ENCODE measurements at regions not wholly inside any gene's neighbourhood (a gene's known extent, or its start where the extent isn't known, plus 50 kb on each side); places are given as distances from the start of the nearest gene placed in this dataset.

DNA sequence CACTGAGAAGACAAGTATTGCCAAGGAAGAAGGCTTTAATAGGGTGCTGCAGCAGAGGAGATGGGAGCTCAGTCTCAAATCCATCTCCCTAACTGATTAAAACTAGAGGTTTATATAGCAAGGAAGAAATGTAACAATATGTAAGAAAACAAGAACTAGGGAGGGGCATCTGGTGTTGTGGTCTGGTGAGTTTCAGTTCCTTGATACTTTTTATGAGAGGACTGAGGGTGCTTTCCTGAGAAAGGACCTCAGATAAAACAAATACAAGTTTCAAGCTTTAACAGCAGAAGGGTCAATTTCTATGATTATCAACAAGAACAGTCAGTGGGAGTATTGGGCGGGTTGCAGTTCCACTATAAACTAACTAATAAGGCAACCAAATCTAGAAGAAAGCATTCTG, 1967.5 kb downstream of the SUCLG1 start:
- TF ChIP-seq, protein P1, sequence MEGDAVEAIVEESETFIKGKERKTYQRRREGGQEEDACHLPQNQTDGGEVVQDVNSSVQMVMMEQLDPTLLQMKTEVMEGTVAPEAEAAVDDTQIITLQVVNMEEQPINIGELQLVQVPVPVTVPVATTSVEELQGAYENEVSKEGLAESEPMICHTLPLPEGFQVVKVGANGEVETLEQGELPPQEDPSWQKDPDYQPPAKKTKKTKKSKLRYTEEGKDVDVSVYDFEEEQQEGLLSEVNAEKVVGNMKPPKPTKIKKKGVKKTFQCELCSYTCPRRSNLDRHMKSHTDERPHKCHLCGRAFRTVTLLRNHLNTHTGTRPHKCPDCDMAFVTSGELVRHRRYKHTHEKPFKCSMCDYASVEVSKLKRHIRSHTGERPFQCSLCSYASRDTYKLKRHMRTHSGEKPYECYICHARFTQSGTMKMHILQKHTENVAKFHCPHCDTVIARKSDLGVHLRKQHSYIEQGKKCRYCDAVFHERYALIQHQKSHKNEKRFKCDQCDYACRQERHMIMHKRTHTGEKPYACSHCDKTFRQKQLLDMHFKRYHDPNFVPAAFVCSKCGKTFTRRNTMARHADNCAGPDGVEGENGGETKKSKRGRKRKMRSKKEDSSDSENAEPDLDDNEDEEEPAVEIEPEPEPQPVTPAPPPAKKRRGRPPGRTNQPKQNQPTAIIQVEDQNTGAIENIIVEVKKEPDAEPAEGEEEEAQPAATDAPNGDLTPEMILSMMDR (conservative IDR thresholded peaks at IDR 0.05 in 1 of 2, IDR thresholded peaks at IDR 0.05 in 1 of 2; ENCODE audit: low read depth in 1 of 2, low read length in 2 of 2), result no peak
- no peak for TF ChIP-seq EZH2 (IDR thresholded peaks at IDR 0.05; ENCODE audit: low read length, missing control alignments)
- DNase-seq (ENCODE audit: low read depth in 2 of 2), result no peak

DNA sequence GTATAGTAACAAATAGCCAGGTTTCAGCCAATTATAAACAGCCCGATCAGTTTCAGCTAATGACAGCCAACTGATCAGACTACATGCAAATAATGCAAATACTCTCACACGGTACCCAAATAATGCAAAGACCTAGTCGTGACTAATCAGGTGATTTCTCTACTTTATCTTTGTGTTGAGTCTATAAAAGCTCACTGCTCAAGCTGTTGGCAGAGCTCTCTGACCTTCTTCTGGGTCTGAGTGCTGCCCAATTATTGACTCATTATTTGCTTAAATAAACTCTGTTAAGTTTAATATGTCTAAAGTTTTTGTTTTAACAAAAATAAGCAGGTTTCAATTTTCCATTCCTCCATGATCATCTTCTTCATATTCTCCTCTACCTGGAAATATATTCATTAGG, 1971.7 kb downstream of the SUCLG1 start:
- no peaks in the 10 kb centered on the region for H3K4me1 ChIP-seq (ENCODE audit: control insufficient read depth, extremely low read depth, insufficient read depth, low read length)
- H4K20me1 ChIP-seq (ENCODE audit: control insufficient read depth, extremely low read depth, insufficient read depth, low read length), result no peaks in the 10 kb centered on the region
- no peak overlapping the region for H3K4me2 ChIP-seq (ENCODE audit: extremely low read depth, insufficient read depth, low read length)
- TF ChIP-seq, protein P1 (conservative IDR thresholded peaks at IDR 0.05 in 1 of 2, IDR thresholded peaks at IDR 0.05 in 1 of 2; ENCODE audit: low read depth in 1 of 2, low read length in 2 of 2), result no peak
- TF ChIP-seq EZH2 (IDR thresholded peaks at IDR 0.05; ENCODE audit: low read length, missing control alignments), result no peak
- no peak for DNase-seq (ENCODE audit: low read depth in 2 of 2)
- H3K36me3 ChIP-seq (ENCODE audit: control insufficient read depth, insufficient read depth, low read length), result no peaks in the 10 kb centered on the region
- no peak overlapping the region for H3K27ac ChIP-seq (ENCODE audit: insufficient read depth, low read length)
- no peaks in the 10 kb centered on the region for H3K9me3 ChIP-seq (ENCODE audit: control insufficient read depth, insufficient read depth, low read depth, low read length)
- no peaks in the 10 kb centered on the region for H3K27me3 ChIP-seq (ENCODE audit: control insufficient read depth, insufficient read depth, low read length)
- no peak overlapping the region for H2AFZ ChIP-seq (ENCODE audit: low read length)
- H3K9ac ChIP-seq (ENCODE audit: insufficient read depth, low read length), result no peak overlapping the region
- H3K4me3 ChIP-seq (replicated peaks in 1 of 4; ENCODE audit: control extremely low read depth in 1 of 4, insufficient read depth in 1 of 4, low read depth in 3 of 4, low read length in 4 of 4), result no peak overlapping the region
- H3K79me2 ChIP-seq (ENCODE audit: control insufficient read depth, insufficient read depth, low read length), result no peaks in the 10 kb centered on the region

More for the DNA sequence above, 1967.5 kb downstream of the SUCLG1 start:
- Histone ChIP-seq H3K27ac (ENCODE audit: insufficient read depth, low read length) (no peak overlapping the region), H3K27me3 (ENCODE audit: control insufficient read depth, insufficient read depth, low read length) (no peaks in the 10 kb centered on the region), H3K9me3 (ENCODE audit: control insufficient read depth, insufficient read depth, low read depth, low read length) (no peaks in the 10 kb centered on the region), H3K79me2 (ENCODE audit: control insufficient read depth, insufficient read depth, low read length) (no peaks in the 10 kb centered on the region), H2AFZ (ENCODE audit: low read length) (no peak overlapping the region), H3K9ac (ENCODE audit: insufficient read depth, low read length) (no peak overlapping the region), H4K20me1 (ENCODE audit: control insufficient read depth, extremely low read depth, insufficient read depth, low read length) (no peaks in the 10 kb centered on the region), H3K4me2 (ENCODE audit: extremely low read depth, insufficient read depth, low read length) (no peak overlapping the region), H3K4me3 (replicated peaks in 1 of 4; ENCODE audit: control extremely low read depth in 1 of 4, insufficient read depth in 1 of 4, low read depth in 3 of 4, low read length in 4 of 4) (no peak overlapping the region), H3K4me1 (ENCODE audit: control insufficient read depth, extremely low read depth, insufficient read depth, low read length) (no peaks in the 10 kb centered on the region), H3K36me3 (ENCODE audit: control insufficient read depth, insufficient read depth, low read length) (no peaks in the 10 kb centered on the region)

DNA sequence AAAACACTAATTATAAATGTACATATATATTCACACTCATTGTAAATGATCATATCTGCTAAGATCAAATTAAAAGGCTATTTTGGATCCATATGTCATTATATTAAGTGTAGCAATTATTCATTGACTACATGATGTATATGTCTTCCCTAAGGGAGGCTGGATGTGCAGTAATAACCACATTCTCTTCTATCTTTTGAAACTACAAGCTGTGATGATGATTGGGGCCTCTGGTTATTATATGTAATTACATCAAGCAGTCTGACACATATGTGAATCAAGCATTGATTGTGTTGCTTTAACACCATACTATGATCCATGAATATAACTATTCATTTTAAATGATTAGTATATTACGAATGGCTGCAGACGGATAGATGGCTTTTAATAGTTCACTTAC, 1973.4 kb downstream of the SUCLG1 start:
- H2AFZ ChIP-seq (ENCODE audit: low read length), result no peak overlapping the region
- H3K36me3 ChIP-seq (ENCODE audit: control insufficient read depth, insufficient read depth, low read length), result no peaks in the 10 kb centered on the region
- no peaks in the 10 kb centered on the region for H3K79me2 ChIP-seq (ENCODE audit: control insufficient read depth, insufficient read depth, low read length)
- H3K27me3 ChIP-seq (ENCODE audit: control insufficient read depth, insufficient read depth, low read length), result no peaks in the 10 kb centered on the region
- DNase-seq (ENCODE audit: low read depth in 2 of 2), result no peak
- no peak overlapping the region for H3K4me2 ChIP-seq (ENCODE audit: extremely low read depth, insufficient read depth, low read length)
- no peak overlapping the region for H3K9ac ChIP-seq (ENCODE audit: insufficient read depth, low read length)
- no peaks in the 10 kb centered on the region for H3K4me1 ChIP-seq (ENCODE audit: control insufficient read depth, extremely low read depth, insufficient read depth, low read length)
- H3K9me3 ChIP-seq (ENCODE audit: control insufficient read depth, insufficient read depth, low read depth, low read length), result no peaks in the 10 kb centered on the region
- TF ChIP-seq EZH2 (IDR thresholded peaks at IDR 0.05; ENCODE audit: low read length, missing control alignments), result no peak
- TF ChIP-seq, protein P1 (conservative IDR thresholded peaks at IDR 0.05 in 1 of 2, IDR thresholded peaks at IDR 0.05 in 1 of 2; ENCODE audit: low read depth in 1 of 2, low read length in 2 of 2), result no peak
- no peaks in the 10 kb centered on the region for H4K20me1 ChIP-seq (ENCODE audit: control insufficient read depth, extremely low read depth, insufficient read depth, low read length)
- no peak overlapping the region for H3K27ac ChIP-seq (ENCODE audit: insufficient read depth, low read length)
- no peak overlapping the region for H3K4me3 ChIP-seq (replicated peaks in 1 of 4; ENCODE audit: control extremely low read depth in 1 of 4, insufficient read depth in 1 of 4, low read depth in 3 of 4, low read length in 4 of 4)

Measured in fibroblast of lung (primary cell).